ENCODE measurements at regions not wholly inside any gene's neighbourhood (a gene's known extent, or its start where the extent isn't known, plus 50 kb on each side); places are given as distances from the start of the nearest gene placed in this dataset.

- TF ChIP-seq YY1 (IDR thresholded peaks at IDR 0.05; ENCODE audit: low read depth) (no peak), EGR1 (IDR thresholded peaks at IDR 0.05) (no peak), NFIC (IDR thresholded peaks at IDR 0.05) (no peak), CEBPB (IDR thresholded peaks at IDR 0.05) (no peak), RAD21 (IDR thresholded peaks at IDR 0.05; ENCODE audit: low read depth) (no peak), ZBTB7A (IDR thresholded peaks at IDR 0.05; ENCODE audit: low read depth) (no peak), CREB1 (IDR thresholded peaks at IDR 0.05; ENCODE audit: low read depth) (no peak), TEAD4 (IDR thresholded peaks at IDR 0.05) (no peak), EP300 (IDR thresholded peaks at IDR 0.05; ENCODE audit: borderline replicate concordance) (no peak), MAX (IDR thresholded peaks at IDR 0.05) (no peak), TAF1 (IDR thresholded peaks at IDR 0.05; ENCODE audit: low read depth) (no peak)
These were observed 189.6 kb downstream of the AACS start for GRCh38 chr12:125254856-125255255.

- TF ChIP-seq MAX (IDR thresholded peaks at IDR 0.05) (no peak), ZBTB7A (IDR thresholded peaks at IDR 0.05; ENCODE audit: low read depth) (no peak), NFIC (IDR thresholded peaks at IDR 0.05) (no peak)
These were observed 190.8 kb downstream of the AACS start for GRCh38 chr12:125255935-125256633.

DNA sequence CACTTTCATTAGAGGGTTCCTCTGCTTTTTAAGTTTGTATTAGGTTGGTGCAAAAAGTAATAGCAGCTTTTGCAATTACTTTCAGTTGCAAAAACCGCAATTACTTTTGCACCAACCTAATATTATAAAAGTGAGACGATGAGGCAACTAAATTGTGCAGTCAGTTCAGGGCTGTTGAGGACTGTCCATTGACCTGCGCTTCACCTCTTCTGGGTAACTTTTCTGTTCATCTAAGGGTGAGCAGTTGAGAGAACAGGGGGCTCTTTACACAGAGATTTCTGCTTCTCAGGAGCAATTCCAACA, 191.3 kb downstream of the AACS start:
- no peak for TF ChIP-seq TAF1 (IDR thresholded peaks at IDR 0.05; ENCODE audit: low read depth)
- no peak for TF ChIP-seq EGR1 (IDR thresholded peaks at IDR 0.05)
- no peak for TF ChIP-seq EP300 (IDR thresholded peaks at IDR 0.05; ENCODE audit: borderline replicate concordance)
- no peak for TF ChIP-seq MAX (IDR thresholded peaks at IDR 0.05)
- no peak for TF ChIP-seq ZBTB7A (IDR thresholded peaks at IDR 0.05; ENCODE audit: low read depth)
- TF ChIP-seq CEBPB (IDR thresholded peaks at IDR 0.05): no peak
- TF ChIP-seq, protein P1, sequence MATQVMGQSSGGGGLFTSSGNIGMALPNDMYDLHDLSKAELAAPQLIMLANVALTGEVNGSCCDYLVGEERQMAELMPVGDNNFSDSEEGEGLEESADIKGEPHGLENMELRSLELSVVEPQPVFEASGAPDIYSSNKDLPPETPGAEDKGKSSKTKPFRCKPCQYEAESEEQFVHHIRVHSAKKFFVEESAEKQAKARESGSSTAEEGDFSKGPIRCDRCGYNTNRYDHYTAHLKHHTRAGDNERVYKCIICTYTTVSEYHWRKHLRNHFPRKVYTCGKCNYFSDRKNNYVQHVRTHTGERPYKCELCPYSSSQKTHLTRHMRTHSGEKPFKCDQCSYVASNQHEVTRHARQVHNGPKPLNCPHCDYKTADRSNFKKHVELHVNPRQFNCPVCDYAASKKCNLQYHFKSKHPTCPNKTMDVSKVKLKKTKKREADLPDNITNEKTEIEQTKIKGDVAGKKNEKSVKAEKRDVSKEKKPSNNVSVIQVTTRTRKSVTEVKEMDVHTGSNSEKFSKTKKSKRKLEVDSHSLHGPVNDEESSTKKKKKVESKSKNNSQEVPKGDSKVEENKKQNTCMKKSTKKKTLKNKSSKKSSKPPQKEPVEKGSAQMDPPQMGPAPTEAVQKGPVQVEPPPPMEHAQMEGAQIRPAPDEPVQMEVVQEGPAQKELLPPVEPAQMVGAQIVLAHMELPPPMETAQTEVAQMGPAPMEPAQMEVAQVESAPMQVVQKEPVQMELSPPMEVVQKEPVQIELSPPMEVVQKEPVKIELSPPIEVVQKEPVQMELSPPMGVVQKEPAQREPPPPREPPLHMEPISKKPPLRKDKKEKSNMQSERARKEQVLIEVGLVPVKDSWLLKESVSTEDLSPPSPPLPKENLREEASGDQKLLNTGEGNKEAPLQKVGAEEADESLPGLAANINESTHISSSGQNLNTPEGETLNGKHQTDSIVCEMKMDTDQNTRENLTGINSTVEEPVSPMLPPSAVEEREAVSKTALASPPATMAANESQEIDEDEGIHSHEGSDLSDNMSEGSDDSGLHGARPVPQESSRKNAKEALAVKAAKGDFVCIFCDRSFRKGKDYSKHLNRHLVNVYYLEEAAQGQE (IDR thresholded peaks at IDR 0.05; ENCODE audit: low read depth): no peak
- no peak for TF ChIP-seq CREB1 (IDR thresholded peaks at IDR 0.05; ENCODE audit: low read depth)
- TF ChIP-seq FOXM1 (IDR thresholded peaks at IDR 0.05; ENCODE audit: borderline replicate concordance, low read depth): no peak

- TF ChIP-seq FOXM1 (IDR thresholded peaks at IDR 0.05; ENCODE audit: borderline replicate concordance, low read depth) (no peak), MAX (IDR thresholded peaks at IDR 0.05) (no peak), CREB1 (IDR thresholded peaks at IDR 0.05; ENCODE audit: low read depth) (no peak), YY1 (IDR thresholded peaks at IDR 0.05; ENCODE audit: low read depth) (no peak), TCF12 (IDR thresholded peaks at IDR 0.05; ENCODE audit: low read depth) (no peak), NFIC (IDR thresholded peaks at IDR 0.05) (no peak), ZBTB7A (IDR thresholded peaks at IDR 0.05; ENCODE audit: low read depth) (no peak), RAD21 (IDR thresholded peaks at IDR 0.05; ENCODE audit: low read depth) (no peak), TAF1 (IDR thresholded peaks at IDR 0.05; ENCODE audit: low read depth) (no peak), TEAD4 (IDR thresholded peaks at IDR 0.05) (no peak), USF1 (IDR thresholded peaks at IDR 0.05) (no peak), CEBPB (IDR thresholded peaks at IDR 0.05) (no peak)
- TF ChIP-seq, protein P1 (IDR thresholded peaks at IDR 0.05; ENCODE audit: low read depth): no peak
These were observed 194.1 kb downstream of the AACS start for GRCh38 chr12:125259178-125259867.

- TF ChIP-seq EP300 (IDR thresholded peaks at IDR 0.05; ENCODE audit: borderline replicate concordance) (no peak), MAX (IDR thresholded peaks at IDR 0.05) (no peak), CREB1 (IDR thresholded peaks at IDR 0.05; ENCODE audit: low read depth) (no peak), TAF1 (IDR thresholded peaks at IDR 0.05; ENCODE audit: low read depth) (no peak), USF1 (IDR thresholded peaks at IDR 0.05) (no peak), TCF12 (IDR thresholded peaks at IDR 0.05; ENCODE audit: low read depth) (no peak), RAD21 (IDR thresholded peaks at IDR 0.05; ENCODE audit: low read depth) (no peak), YY1 (IDR thresholded peaks at IDR 0.05; ENCODE audit: low read depth) (no peak), ZBTB7A (IDR thresholded peaks at IDR 0.05; ENCODE audit: low read depth) (no peak), NFIC (IDR thresholded peaks at IDR 0.05) (no peak), TEAD4 (IDR thresholded peaks at IDR 0.05) (no peak), CEBPB (IDR thresholded peaks at IDR 0.05) (no peak), EGR1 (IDR thresholded peaks at IDR 0.05) (no peak), FOXM1 (IDR thresholded peaks at IDR 0.05; ENCODE audit: borderline replicate concordance, low read depth) (no peak)
- TF ChIP-seq, protein P1 (IDR thresholded peaks at IDR 0.05; ENCODE audit: low read depth): no peak
These were observed 197.6 kb downstream of the AACS start for GRCh38 chr12:125262851-125263250.
